HG03095 (cell line): ENCODE measurements at regions not wholly inside any gene's neighbourhood (a gene's known extent, or its start where the extent isn't known, plus 50 kb on each side); places are given as distances from the start of the nearest gene placed in this dataset.

Source experiments
- ATAC-seq: cut with Tn5 transposase; IDR thresholded peaks from one replicate; pipeline ENCODE4 v1.9.1; 2021; ENCODE audit warnings: moderate library complexity; ENCODE audit not compliant: unreplicated experiment

DNA sequence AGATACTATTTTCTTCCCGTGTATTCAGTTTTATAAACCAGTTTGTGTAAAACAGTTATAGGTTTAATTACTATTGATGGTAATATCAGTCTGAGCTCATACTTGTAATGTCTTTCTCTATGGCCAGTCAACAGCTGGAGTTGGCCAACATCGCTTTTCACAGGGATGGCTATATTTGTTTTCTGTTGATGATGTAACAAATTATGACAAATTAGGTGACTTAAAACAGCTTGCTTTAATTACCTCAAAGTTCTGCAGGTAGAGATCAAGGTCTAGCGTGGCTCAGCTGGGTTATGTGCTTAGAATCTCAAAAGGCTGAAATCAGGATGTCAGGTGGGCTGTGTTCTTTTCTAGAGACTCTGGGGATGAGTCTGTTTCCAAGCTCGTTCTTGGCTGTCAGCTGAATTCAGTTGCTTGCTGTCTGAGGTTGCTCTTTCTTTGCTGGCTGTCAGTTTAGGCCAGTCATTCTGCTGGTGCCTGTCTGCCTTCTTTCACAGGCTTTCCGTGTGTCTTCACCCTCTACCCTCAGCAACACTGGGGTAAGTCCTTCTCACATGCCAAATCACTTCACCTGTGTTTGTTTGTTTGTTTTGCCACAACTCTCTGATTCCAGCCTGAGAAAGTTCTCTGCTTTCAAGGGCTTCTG is 370.2 kb upstream of the E2F7 start:
- no peak for ATAC-seq

DNA sequence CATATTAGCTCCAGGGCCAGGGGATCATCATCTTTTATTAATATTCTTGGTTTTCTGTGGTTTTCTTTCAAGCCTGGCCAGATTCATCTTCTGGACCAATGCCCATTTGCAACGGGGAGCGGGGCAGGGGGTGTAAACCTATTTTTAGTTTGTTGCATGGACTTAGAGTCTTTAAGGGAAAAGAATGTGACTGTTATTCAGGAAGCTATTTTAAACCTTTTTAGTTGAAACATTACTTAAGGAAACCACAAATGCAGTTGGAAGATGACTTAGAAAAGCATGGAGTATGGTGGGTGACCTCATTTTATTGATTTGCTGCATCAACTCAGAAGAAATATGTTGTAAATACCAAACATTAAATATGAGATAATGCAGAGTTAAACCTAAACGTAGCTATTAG is 368.4 kb upstream of the E2F7 start:
- ATAC-seq: no peak

DNA sequence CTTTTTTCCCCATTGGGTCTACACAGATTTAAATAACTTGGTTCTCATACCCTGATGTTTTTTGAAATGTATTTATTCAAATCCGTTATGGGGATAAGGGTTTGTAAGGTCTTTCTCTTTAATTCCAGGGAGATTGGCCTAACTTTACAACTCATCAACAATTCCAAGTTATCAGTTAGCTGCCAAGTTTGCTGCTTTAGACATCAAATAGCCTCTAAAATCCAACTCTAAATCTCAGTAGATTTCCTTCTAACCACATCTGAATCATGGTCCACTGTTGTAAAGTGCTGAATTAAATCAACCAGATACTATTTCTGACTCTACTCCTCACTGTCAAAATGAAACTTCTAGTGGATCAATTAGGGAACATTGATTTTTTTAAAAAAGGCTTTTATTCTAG is 364.1 kb upstream of the E2F7 start:
- ATAC-seq: no peak

DNA sequence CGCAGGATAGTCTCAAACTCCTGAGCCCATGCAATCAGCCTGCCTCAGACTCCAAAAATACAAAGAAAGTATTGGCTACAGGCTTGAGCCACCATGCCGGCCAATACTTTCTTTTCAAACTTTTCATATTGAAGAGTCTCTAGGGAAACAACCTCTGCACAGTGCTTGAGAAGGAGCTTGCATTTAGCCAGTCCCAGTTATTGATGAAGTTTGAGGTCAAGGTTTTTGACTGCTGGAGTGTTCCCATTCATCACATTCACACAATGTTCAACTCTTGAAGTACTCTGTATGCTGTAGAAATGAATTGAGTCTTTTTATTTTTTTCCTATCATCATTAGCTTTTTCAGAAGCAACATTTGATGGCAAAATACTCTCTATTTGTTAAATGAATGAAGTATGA is 355.8 kb upstream of the E2F7 start:
- no peak for ATAC-seq

DNA sequence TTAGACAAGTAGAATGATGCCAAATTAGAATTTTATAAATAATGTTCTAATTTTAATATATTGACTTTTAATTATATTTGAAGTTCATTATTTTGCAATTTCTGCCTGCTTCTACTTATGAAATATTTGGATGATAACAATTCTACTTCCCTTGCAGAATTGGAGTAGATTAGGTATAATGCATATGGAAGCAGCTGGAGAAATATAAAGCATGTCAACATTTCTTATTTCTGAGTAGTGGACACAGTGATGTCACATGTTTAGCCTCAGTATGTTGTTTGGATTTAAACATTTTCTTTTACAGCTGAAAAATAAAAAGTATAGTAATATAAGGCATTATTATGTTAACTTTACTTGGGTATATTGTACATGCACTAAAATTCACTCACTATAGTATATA is 344.2 kb upstream of the E2F7 start:
- no peak for ATAC-seq

DNA sequence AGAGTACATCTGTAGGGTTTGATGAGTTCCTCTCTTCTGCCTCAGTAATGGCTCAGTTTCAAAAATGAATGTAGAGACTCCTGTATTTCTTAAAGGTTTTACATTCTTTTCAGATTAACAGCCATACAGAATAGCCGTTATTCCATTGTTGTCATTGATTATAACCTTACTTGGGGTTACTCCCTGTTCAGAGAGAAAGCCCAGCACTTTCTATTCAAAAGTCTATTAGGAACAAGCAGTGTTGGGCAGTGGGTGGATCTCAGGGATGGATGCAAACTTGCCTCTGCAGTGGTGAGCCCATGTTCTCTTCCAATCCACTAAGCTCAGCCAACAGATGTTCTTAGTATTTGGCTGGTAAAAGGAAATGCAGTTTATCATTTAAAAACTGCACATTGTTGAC is 342.6 kb upstream of the E2F7 start:
- no peak for ATAC-seq

DNA sequence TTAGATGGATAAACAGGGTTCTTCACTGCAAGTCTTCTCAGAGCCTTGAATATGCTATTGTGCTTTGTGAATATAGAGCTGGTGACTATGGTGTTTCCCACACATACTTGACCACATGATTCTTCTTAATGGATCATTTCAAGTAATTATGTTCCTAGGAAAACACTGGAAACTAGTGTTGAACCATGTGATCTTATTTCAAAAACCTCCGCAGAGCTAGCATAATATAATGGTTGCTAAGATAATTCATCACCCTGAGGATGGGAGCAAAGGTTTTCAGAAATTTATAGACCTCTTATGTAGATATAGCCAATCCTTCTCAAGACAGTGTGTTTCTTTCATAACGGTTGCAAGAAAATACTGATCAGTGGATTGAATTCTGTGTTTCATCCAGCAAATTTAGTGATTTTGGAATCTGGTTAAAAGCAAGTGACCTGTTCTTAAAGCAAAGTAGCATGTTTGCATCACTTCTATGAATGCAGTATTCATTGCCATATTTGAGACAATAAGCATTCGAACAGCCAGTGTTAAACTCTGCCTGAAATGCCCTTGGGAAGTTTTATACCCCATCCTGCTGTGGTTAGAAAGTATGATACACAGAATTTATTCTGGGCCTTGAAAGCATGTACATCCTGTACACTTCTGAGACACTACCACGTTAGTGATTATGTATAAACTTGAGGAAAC is 341.0 kb upstream of the E2F7 start:
- ATAC-seq: no peak

DNA sequence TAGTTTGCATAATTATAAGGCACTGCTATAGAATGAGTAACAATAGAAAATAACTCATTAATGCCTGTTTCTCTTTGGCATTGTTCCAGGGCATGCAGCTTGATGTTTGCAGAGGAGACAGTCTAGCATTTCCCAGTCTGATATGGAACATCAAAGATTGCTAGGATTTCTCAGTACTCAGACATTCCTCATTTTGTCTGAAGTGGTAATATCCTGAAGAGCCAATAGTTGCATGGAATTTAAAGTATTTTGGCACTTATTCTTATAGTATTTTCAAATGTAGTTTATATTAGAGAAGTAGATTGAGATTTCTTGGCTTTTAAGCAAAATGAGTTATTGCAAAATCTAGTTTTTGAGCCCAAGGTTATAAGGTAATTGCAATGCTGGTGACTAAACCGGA is 337.3 kb upstream of the E2F7 start:
- ATAC-seq: no peak

DNA sequence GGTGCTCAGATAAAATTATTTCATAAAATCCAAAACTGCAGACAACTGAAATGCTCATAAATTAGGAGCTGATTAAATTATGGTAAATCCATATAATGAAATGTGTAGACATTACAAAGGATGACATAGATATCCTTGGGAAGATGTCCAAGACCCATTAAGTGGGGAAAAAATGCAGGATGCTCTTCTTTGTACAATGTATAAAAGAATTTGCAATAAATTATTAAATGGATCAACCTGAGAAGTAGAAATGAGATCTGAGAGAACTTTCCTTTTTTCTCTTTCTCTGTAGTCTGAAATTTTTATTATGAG is 336.4 kb upstream of the E2F7 start:
- ATAC-seq: no peak

DNA sequence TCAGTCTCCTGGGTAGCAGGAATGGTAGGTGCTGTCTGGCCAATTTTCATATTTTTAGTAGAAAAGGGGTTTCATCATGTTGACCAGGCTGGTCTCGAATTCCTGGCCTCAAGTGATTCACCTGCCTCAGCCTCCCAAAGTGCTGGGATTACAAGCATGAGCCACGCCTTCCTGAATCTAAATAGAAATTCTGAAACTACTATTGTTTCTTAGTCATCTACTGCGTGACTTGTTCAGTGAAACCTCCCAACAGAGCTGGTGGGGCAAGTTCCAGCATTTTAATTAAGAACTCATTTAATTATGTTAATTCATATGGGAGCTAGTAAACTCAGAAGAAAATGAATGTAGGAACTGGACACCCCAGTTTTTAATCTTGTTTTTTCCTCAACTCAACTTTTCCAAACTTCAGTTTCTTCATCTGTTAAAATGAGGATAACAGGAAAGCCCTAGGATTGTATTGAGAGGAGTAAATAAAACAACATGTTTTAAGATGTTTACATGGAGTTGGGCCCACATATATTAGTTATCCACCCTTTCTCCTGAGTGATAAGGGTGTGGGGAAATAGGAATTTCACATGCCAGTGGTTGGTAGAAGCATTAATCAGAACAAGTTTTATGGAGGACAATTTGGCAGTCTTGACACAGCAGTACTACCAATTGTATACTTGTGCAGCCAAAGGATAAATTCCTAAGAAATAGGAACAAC is 335.8 kb upstream of the E2F7 start:
- ATAC-seq: no peak

DNA sequence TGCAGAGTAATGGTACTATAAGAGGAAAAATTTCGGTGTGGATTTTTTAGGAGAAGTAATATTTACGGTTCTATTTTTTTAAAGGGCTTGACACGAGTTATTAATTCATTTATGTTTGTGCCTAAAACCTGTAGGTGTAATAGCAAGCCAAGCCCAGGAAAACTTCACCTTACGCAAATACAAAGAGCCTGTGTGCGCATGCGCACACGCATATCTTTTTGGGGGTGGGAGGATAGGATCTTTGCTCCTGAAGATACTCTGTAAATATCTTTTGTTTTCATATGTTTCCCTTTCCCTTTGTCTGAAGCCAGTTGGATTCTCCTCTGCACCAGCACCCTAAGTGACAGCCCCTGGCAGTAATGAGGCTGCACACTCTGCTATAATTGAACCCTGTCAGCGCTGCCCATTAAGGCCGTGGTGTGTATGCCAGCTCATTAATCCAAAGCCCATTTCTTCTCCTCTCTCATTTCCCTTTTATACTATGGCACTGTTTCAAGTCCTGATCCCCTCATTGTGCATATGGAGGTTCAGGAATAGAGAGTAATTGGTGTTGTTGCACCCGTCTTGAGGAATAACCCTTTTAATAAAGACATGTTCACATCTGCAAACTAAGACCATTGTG is 327.2 kb upstream of the E2F7 start:
- ATAC-seq: no peak

DNA sequence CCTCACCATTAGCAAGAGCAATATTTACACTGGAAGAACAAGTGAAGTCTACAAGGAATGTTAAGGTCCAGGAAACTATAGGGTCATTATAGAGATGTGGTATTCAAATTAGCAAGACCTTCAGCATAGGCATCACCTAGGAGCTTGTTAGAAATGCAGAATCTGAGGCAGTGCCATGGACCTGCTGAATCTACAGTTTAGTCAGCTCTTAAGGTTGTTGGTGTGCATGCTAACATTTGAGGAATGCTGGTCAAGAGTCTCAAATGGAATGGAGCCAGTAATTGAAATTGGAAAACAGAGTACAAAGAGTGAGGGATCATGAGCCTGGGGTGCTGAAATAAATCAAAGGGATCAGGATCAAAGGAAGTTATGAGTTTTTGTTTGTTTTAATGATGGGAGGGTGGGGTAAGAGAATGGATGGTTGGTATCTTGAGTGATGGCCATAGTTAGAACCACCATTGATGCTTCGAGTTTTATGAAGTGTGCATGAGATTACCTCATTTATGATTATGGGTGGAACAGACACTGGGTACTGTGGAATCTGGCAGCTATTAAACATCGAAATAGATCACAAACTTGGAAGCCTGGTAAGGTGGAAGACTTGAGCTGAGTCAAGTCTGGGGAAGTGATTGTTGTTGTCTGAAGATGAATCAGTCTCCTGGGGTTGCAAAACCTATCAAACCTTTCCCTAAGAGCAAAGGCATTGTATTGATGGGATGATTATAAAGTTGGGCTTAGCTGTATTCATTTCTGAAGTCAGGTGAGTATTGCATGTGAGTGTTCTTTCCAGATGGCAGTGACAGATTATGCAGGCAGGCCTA is 323.3 kb upstream of the E2F7 start:
- no peak for ATAC-seq

DNA sequence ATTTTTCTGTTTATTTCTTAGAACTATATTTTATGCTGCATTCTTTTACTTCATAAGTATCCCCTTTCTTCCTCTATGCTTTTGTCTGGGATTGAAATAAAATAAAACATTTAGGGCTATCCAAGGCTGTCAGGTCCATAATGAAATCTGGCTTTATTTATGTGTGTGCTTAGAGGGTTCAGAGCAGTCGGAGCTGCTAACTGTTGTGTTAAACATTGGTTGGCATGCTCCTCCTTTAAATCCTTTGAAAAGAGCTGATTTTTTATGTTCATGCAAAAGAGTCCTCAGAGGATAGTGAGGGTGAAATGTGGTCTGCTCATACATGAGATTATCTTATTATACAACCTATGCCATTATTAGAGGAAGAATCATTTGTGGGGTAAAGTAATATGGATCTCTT is 322.3 kb upstream of the E2F7 start:
- ATAC-seq: no peak

DNA sequence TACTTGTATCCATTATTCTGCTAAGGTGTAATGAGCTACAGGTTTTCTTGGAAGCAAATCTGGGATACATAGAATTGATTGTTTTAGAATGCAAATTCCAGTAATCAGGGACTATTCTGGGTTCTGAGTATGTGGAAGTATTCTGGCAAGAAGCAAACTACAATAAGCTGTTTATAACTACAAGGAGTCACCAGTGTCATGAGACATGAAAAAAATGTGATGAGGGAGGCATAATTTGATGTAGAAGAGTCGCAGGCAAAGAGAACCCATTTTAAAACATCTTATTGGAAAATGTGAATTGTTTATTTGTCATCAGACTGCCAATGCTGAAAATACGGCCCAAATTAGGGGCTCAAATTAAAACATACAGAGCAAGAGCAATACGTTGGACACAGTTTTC is 321.8 kb upstream of the E2F7 start:
- ATAC-seq: no peak

DNA sequence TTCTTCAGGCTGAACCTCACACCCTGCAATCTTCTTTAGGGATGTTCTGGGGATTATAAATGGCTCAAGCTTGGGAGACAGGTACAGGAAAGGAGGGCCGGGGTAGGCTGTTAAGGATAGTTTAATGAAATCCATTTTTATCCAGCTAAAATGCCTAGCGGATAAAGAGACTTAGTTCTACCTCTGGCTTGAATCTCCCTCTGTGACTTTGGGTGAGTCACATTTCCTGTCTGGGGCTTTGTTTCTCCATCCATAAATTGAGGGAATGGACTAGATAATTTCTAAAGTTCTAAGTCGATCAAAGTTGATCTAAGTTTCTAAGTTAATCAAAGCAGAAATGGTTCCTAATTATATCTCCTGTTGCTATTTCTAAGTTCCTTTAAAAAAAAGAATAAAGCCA is 319.6 kb upstream of the E2F7 start:
- ATAC-seq: no peak

DNA sequence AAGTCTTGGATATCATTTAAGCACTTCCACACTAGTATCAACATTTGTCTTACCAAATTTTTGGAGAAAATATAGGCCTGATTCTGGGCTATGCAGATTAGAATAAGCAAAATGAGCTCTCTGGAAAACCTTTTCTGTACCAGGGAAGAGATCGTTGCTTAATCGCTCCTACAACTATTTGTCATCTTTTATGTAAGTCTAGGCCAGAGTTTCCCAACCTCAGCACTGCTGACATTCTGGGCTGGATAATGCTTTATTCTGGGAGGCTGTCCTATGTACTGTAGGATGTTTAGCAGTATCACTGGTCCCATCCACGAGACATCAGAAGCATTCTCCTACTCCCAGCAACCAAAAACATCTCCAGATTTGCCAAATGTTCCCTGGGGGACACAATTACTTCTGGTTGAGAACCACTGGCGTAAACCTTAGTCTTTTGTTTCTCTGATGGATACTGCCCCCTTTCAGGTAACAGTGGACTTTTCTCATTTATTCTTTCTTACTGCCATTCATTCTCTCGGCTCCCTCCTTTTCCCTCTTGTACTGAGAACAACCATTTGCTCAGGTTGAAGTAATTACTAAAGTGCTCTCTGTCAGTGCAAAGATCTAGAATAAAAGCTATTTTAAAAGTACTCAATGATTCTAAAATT is 316.9 kb upstream of the E2F7 start:
- ATAC-seq: no peak

DNA sequence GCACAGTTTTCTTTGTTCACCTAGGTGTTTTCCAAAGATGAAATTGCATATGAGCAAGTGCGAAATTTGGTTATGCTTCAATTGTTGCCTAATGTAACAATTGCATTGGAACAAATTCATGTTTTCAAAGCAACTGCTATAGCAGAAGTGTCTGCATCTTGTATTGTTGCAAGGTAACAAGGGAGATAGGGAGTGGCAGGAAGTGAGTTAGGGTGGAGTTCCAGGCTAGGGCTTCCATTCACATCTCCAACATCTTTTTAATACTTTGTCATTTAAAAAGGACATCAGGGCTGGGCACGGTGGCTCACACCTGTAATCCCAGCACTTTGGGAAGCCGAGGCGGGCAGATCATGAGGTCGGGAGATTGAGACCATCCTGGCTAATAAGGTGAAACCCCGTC is 312.3 kb upstream of the E2F7 start:
- ATAC-seq: no peak

DNA sequence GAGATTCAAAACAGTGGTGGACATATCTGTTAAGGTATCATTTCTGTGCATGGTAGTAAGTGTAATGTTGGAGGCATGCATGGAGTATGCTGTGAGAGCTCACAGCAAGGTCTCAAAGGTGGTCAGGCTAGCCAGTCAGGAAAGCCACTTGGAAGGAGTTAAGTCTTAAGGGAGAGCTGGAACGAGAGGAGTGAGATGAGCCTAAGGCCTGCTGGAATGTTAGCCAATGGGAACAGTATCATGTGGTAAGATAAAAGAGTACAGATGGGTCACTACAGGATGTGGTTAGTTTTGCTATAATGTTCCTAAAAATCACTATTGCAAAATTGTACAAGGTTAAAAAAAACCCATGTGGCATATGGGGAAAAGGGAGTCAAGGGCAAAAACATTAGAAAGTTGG is 311.7 kb upstream of the E2F7 start:
- ATAC-seq: no peak

DNA sequence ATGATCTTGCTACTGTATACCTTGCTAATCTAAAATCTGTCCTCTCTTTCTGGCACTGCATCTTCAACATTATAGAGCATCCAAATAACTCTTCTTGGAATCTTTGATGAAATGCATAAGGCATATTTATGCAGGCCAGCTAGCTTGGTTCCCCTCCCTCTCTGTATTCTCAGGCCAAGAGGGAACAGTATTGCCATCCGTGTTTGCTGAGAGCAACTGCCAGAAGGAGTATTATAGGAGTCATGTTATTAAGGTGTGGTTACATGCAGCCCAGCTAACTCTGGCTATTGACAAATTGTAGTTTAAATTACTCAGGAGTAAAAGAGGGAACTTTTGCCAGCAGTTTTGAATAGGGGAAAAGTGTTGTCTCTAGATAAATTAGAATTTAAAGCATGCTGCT is 309.3 kb upstream of the E2F7 start:
- ATAC-seq: no peak

DNA sequence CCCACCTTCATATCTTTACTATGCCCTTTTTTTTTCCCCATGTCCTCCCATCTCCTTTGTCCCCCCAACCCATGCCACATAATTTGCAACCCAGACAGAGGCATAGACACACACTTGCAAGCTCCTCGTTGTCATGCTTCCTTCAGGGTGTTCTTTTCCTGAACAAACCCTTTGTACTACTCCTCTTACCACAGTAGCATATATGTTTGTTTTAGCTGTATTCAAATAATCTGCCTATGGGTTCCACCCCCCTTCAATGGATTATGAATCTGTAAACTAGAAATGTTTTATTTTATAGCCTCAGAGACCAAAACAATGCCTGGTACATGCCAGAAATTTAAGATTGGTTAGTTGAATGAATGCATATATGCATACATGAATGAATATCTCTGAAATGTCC is 307.1 kb upstream of the E2F7 start:
- no peak for ATAC-seq

DNA sequence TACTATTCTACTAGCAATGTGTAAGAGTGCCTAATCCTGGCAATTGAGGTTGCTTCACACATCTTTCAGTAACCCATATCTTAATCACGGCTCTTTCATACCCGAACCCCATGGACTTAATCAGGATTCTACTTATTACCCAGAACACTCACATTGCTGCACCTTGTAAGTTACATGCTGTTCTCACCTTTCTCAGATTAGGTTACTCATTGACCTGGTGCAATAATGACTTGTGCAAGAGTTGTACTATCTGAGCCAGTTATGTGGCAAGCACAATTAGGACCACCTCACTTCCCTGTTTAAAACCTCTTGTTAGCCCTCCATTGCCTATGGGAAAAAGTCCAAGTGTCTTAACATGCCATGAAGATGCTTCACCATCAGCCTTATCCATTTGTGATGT is 306.7 kb upstream of the E2F7 start:
- no peak for ATAC-seq
